ENCODE measurements at regions not wholly inside any gene's neighbourhood (a gene's known extent, or its start where the extent isn't known, plus 50 kb on each side); places are given as distances from the start of the nearest gene placed in this dataset.

DNA sequence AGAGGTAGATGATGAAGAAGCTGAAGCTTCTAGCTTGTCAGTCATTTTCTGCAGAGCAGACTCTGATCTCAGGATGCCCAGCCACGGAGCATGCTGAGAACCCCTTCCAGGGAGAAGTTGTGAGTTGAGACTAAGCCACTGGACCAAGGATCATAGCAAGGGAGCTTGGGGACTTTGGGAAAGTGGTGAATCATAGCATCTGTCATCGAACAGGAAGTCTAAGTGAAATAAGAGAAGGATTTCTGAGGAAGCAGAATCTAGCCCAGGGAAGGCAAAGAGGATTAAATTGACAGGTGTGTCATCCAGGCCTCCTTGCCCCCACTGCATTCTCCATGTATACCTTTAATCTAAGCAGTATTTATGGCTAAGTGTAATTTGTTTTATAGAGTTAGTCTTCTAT is 71.8 kb upstream of the TMEM108 start:
- Histone ChIP-seq H3K36me3 (no peaks in the 10 kb centered on the region), H3K9me3 (ENCODE audit: low read depth) (no peaks in the 10 kb centered on the region), H3K4me3 (no peak overlapping the region), H3K27ac (no peak overlapping the region), H3K4me1 (ENCODE audit: low read depth) (no peaks in the 10 kb centered on the region), H3K27me3 (no peaks in the 10 kb centered on the region)
- DNase-seq (ENCODE audit: low read depth in 1 of 2, low spot score in 1 of 2), result no peak
- TF ChIP-seq, protein P1, sequence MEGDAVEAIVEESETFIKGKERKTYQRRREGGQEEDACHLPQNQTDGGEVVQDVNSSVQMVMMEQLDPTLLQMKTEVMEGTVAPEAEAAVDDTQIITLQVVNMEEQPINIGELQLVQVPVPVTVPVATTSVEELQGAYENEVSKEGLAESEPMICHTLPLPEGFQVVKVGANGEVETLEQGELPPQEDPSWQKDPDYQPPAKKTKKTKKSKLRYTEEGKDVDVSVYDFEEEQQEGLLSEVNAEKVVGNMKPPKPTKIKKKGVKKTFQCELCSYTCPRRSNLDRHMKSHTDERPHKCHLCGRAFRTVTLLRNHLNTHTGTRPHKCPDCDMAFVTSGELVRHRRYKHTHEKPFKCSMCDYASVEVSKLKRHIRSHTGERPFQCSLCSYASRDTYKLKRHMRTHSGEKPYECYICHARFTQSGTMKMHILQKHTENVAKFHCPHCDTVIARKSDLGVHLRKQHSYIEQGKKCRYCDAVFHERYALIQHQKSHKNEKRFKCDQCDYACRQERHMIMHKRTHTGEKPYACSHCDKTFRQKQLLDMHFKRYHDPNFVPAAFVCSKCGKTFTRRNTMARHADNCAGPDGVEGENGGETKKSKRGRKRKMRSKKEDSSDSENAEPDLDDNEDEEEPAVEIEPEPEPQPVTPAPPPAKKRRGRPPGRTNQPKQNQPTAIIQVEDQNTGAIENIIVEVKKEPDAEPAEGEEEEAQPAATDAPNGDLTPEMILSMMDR (IDR thresholded peaks at IDR 0.05; ENCODE audit: low read depth, low read length), result no peak

DNA sequence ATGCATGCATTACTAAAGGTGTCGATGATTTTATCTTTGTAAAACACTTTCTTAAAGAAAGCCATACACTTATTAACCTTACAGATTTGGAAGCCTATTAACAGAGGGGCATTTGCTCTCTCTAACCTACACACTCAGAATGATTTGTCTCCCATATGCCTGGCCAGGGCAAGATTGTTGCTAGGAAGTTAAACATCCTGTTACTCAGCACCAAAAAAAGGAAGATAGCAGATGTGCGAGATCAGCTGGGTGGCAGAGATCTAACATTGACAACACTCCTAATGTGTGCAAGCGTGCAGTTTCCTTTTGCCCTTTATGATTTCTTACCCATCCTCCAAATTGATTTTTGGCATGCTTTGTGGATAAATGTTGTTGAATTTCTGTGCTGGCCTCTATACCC is 73.9 kb upstream of the TMEM108 start:
- no peak for DNase-seq (ENCODE audit: low read depth in 1 of 2, low spot score in 1 of 2)
- H3K9me3 ChIP-seq (ENCODE audit: low read depth), result no peaks in the 10 kb centered on the region
- H3K4me3 ChIP-seq, result no peak overlapping the region
- TF ChIP-seq, protein P1 (IDR thresholded peaks at IDR 0.05; ENCODE audit: low read depth, low read length), result no peak
- H3K27me3 ChIP-seq, result no peaks in the 10 kb centered on the region
- H3K36me3 ChIP-seq, result no peaks in the 10 kb centered on the region
- no peak overlapping the region for H3K27ac ChIP-seq
- H3K4me1 ChIP-seq (ENCODE audit: low read depth), result no peaks in the 10 kb centered on the region

DNA sequence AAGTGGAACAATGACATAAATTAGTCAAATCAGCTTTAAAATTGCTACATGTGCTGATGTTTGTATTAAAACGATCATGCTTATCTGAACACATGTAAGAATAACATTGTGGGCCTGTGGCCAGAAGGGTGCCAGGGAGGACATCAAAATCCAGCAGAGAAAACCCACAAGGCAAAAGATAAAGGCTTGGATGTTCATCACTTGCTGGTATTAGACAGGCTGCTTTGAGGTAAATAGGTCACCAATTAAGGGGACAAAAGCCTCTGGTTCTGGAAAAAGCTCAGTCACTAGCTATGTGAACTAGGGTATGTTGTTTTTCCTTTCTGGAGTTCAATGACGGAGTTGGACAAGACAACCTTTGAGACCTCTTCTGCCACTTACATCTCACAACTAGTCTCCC is 74.4 kb upstream of the TMEM108 start:
- Histone ChIP-seq H3K4me3 (no peak overlapping the region), H3K36me3 (no peaks in the 10 kb centered on the region), H3K27ac (no peak overlapping the region), H3K9me3 (ENCODE audit: low read depth) (no peaks in the 10 kb centered on the region), H3K27me3 (no peaks in the 10 kb centered on the region), H3K4me1 (ENCODE audit: low read depth) (no peaks in the 10 kb centered on the region)
- TF ChIP-seq, protein P1 (IDR thresholded peaks at IDR 0.05; ENCODE audit: low read depth, low read length), result no peak
- no peak for DNase-seq (ENCODE audit: low read depth in 1 of 2, low spot score in 1 of 2)

DNA sequence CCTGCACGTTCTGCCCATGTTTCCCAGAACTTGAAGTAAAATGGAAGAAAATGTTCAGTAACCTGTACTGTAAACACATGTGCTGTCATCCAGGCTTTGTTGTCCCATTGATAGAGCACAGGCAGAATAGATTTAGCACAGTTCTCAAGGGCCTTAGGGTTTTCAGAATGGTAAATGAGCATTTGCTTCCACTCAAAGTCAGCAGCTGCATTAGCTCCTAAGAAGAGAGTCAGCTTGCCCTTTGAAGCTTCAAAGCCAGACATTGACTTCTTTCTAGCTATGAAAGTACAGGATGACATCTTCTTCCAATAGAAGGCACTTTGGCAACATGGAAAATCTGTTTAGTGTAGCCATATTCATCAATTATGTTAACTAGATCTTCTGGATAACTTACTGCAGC is 76.2 kb upstream of the TMEM108 start:
- Histone ChIP-seq H3K4me1 (ENCODE audit: low read depth) (no peaks in the 10 kb centered on the region), H3K4me3 (no peak overlapping the region), H3K36me3 (no peaks in the 10 kb centered on the region), H3K27ac (no peak overlapping the region), H3K9me3 (ENCODE audit: low read depth) (no peaks in the 10 kb centered on the region), H3K27me3 (no peaks in the 10 kb centered on the region)
- no peak for DNase-seq (ENCODE audit: low read depth in 1 of 2, low spot score in 1 of 2)
- TF ChIP-seq, protein P1 (IDR thresholded peaks at IDR 0.05; ENCODE audit: low read depth, low read length), result no peak

DNA sequence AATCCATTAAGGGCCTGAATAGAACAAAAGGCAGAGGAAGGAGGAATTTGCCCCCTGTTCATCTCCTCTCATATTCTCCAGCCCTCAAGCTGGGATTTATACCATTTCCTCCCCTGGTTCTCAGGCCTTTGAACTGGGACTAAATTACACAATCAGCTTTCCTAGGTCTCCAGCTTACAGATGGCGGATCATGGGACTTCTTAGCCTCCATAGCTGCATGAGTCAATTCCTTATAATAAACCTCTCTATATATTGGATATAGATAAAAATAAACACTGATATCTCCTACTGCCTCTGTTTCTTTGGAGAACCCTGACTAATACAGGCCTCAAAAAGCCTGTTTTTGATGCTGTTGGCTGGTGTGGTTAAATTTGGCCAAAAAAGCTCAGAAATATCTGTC is 84.5 kb upstream of the TMEM108 start:
- Histone ChIP-seq H3K4me3 (no peak overlapping the region), H3K9me3 (ENCODE audit: low read depth) (no peaks in the 10 kb centered on the region), H3K27ac (no peak overlapping the region), H3K36me3 (no peaks in the 10 kb centered on the region), H3K27me3 (no peaks in the 10 kb centered on the region), H3K4me1 (ENCODE audit: low read depth) (no peaks in the 10 kb centered on the region)
- DNase-seq (ENCODE audit: low read depth in 1 of 2, low spot score in 1 of 2), result no peak
- TF ChIP-seq, protein P1 (IDR thresholded peaks at IDR 0.05; ENCODE audit: low read depth, low read length), result no peak

DNA sequence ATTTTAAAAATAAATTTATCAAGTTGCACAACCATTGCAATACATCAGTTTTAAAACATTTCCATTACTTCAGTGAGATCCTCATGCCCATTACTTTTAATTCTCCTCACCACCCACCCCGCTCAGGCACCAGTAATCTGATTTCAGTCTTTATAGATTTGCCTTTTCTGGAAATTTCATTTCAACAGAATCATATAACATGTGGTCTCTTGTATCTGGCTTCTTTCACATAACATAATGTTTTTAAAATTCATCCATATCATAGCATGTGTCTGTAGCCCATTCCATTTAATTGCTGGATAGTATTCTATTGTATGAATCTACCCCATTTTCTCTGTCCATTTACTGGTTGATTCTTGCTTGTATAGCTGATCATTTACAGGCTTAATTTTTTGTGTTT is 110.3 kb upstream of the TMEM108 start:
- H3K4me3 ChIP-seq, result no peak overlapping the region
- no peak for DNase-seq (ENCODE audit: low read depth in 1 of 2, low spot score in 1 of 2)
- no peaks in the 10 kb centered on the region for H3K36me3 ChIP-seq
- no peaks in the 10 kb centered on the region for H3K9me3 ChIP-seq (ENCODE audit: low read depth)
- no peaks in the 10 kb centered on the region for H3K4me1 ChIP-seq (ENCODE audit: low read depth)
- H3K27me3 ChIP-seq, result no peaks in the 10 kb centered on the region
- TF ChIP-seq, protein P1 (IDR thresholded peaks at IDR 0.05; ENCODE audit: low read depth, low read length), result no peak
- no peak overlapping the region for H3K27ac ChIP-seq
